ENCODE measurements at regions not wholly inside any gene's neighbourhood (a gene's known extent, or its start where the extent isn't known, plus 50 kb on each side); places are given as distances from the start of the nearest gene placed in this dataset.
A peak's percentile ranks its signal among the peaks of the same experiment; 100 is the strongest.

- TF ChIP-seq ZNF230 (CRISPR knock-in tag; IDR thresholded peaks at IDR 0.05), result no peak
- TF ChIP-seq ERF (CRISPR knock-in tag; IDR thresholded peaks at IDR 0.05), result no peak
- no peak for TF ChIP-seq ZNF563 (CRISPR knock-in tag; IDR thresholded peaks at IDR 0.05)
- TF ChIP-seq TAF15 (IDR thresholded peaks at IDR 0.05; ENCODE audit: low read depth, low read length, poor library complexity, severe bottlenecking), result no peak
- TF ChIP-seq THAP8 (CRISPR knock-in tag; IDR thresholded peaks at IDR 0.05; ENCODE audit: borderline replicate concordance), result no peak
- no peak for TF ChIP-seq ZFP90 (CRISPR knock-in tag; IDR thresholded peaks at IDR 0.05; ENCODE audit: borderline replicate concordance)
- no peak for TF ChIP-seq SCMH1 (CRISPR knock-in tag; IDR thresholded peaks at IDR 0.05; ENCODE audit: borderline replicate concordance)
- TF ChIP-seq ZNF234 (CRISPR knock-in tag; conservative IDR thresholded peaks at IDR 0.05), result no peak
- TF ChIP-seq ZNF777 (CRISPR knock-in tag; IDR thresholded peaks at IDR 0.05), result no peak
- TF ChIP-seq ZNF761 (CRISPR knock-in tag; conservative IDR thresholded peaks at IDR 0.05), result no peak
- no peak for TF ChIP-seq SOX13 (IDR thresholded peaks at IDR 0.05)
- TF ChIP-seq SOX13 (CRISPR knock-in tag; conservative IDR thresholded peaks at IDR 0.05 in 1 of 2, IDR thresholded peaks at IDR 0.05 in 1 of 2), result peak in 1 of 2 experiments; percentile 63; a peak in 2 of 4 replicates
- no peak for TF ChIP-seq CBX1 (IDR thresholded peaks at IDR 0.05; ENCODE audit: low read depth)
- TF ChIP-seq SRF (IDR thresholded peaks at IDR 0.05; ENCODE audit: low read depth, low read length), result no peak
- TF ChIP-seq TFDP1 (CRISPR knock-in tag; IDR thresholded peaks at IDR 0.05; ENCODE audit: borderline replicate concordance), result no peak
- TF ChIP-seq BRD4 (CRISPR knock-in tag; IDR thresholded peaks at IDR 0.05), result 0 out of 2 replicates have a peak, but pooled peaks have one; percentile 33
- no peak for TF ChIP-seq ZBTB38 (CRISPR knock-in tag; IDR thresholded peaks at IDR 0.05)
- TF ChIP-seq KLF12 (CRISPR knock-in tag; IDR thresholded peaks at IDR 0.05; ENCODE audit: borderline replicate concordance), result no peak
- TF ChIP-seq TRAFD1 (CRISPR knock-in tag; IDR thresholded peaks at IDR 0.05; ENCODE audit: borderline replicate concordance), result 0 out of 2 replicates have a peak, but pooled peaks have one; percentile 15
- no peak for TF ChIP-seq SP140L (CRISPR knock-in tag; IDR thresholded peaks at IDR 0.05; ENCODE audit: borderline replicate concordance)
- TF ChIP-seq ZNF574 (CRISPR knock-in tag; IDR thresholded peaks at IDR 0.05), result peak; percentile 56; the same call in 1 of the 2 replicates
- TF ChIP-seq E2F1 (CRISPR knock-in tag; IDR thresholded peaks at IDR 0.05), result no peak
- no peak for TF ChIP-seq AGO1 (IDR thresholded peaks at IDR 0.05; ENCODE audit: low read depth, low read length, poor library complexity, severe bottlenecking)
Measured at GRCh38 chr2:120481446-120482194, 135.7 kb downstream of the INHBB start (continued).
